Tongue (tissue), 1 donor: ENCODE measurements at regions not wholly inside any gene's neighbourhood (a gene's known extent, or its start where the extent isn't known, plus 50 kb on each side); places are given as distances from the start of the nearest gene placed in this dataset.

Experiments used
- DNase-seq: peaks from one replicate; pipeline ENCODE4 v3.0.0-alpha.2; 2015

GRCh38 chr6:147621263-147621662, 112.8 kb downstream of the SAMD5 start:
- peak; percentile 83 for DNase-seq

DNA sequence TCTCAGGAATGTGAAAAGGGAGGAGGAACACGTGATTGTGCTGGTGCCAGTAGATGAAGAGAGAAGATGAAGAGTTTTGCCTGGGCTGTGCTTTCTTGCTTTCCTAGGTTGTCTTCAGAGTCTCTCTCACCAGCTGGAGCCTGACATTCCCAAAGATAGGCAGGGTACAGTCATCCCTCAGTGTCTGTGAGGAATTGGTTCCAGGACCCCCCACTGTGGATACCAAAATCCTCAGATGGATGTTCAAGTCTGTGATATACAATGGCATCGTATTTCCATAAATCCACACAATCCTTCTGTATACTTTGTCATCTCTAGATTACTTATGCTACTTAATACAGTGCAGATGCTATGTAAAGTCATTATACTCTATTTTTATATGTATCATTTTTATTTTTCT, 113.5 kb downstream of the SAMD5 start:
- DNase-seq: peak; percentile 8

DNA sequence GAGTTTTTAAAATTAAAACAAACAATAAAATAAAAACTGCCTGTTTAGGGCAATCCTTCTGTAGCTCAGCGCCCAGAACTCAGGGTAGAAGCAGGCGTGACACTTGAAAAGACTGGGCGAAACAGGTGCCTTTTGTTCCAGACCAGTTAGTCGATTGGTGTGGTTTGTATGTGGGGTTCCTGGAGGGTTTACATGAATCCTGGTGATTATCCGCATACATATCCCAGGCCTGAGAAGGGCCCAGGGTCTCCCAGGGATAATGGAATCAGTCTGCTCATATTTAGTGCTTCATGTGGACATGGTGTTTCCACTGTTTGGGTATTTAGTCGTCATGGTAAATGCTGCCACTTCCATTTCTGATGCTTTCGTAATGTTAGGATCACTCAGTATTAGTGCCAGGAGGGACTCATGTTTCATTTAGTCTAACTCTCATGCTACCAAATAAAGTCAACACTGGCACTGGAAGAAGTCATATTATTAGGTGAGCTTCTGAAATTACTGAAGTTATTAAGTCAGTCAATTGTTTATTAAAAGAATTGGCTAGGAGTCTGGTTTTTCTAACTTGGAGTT, 116.5 kb downstream of the SAMD5 start:
- DNase-seq: peak; percentile 74

- DNase-seq: no peak
Observed at GRCh38 chr6:147625946-147626345, 117.5 kb downstream of the SAMD5 start.

- DNase-seq: no peak
Observed at GRCh38 chr6:147627411-147627810, 118.9 kb downstream of the SAMD5 start.

GRCh38 chr6:147633191-147633590, 124.7 kb downstream of the SAMD5 start:
- no peak for DNase-seq

DNA sequence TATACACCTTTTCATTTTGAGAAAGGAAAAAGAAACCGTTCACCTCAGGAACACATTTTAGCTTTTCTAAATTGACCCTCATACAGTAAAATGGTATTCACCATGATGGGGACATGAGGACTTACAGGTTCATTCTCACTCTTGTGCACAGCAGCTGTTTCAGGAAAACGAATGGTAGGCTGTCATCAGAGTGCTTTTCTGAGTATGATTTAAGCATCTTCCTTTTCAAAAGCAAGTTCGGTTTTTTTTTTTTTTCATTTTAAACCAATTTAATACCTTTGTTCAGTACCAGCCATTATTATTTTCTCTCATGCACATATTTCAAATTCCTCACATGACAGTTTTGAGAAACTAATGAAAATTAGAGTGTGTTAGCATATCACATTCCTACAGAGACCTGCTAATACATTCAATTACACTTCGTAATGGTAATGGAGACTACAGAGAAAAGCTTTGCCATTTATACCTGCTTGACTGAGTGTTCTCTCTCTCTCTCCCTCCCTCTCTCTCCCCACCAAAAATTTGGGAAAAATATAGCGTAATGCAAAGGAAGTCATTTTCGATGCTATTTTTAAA, 129.2 kb downstream of the SAMD5 start:
- DNase-seq: no peak

- no peak for DNase-seq
Observed at GRCh38 chr6:147639279-147639678, 130.8 kb downstream of the SAMD5 start.

DNA sequence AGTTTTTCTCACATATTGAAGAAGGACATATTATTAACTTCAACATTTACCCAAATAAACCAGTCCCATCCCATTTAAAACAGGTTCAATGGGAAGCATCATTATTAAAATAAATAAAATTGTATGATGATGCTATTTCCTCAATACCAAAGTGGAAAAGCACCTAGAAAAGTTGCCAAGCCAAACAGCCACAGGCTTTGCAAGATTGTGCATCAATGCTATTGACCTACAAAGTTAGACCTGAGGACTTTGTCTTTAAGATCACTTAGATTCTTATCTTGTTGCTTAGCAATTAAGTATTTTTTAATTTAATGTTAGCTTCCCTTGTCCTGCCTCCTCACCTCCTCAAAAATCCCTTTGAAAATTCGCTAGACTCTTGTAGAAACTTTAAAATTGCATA, 132.1 kb downstream of the SAMD5 start:
- DNase-seq: no peak

DNA sequence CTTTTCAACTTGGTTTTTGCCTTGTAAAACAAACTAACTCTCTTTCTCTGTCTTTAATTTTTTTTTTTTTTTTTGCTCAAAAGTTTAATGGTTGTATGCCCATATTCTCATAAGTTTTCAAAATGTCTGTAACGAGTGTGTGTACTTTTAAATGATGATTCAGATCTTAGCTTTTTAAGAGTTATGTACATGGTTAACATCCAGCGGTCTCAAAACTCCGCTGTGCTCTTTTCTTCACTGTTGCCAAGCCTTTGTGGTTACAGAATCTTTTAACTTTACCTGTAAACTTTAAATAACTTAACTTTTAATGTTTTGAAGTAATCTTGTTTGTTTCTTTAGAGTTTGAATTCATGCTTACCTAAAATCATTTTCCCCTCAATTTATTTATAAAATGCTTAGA, 133.0 kb downstream of the SAMD5 start:
- DNase-seq: no peak

- DNase-seq: no peak
Observed at GRCh38 chr6:147642458-147642857, 134.0 kb downstream of the SAMD5 start.

- no peak for DNase-seq
Observed at GRCh38 chr6:147643341-147644200, 135.1 kb downstream of the SAMD5 start.

DNA sequence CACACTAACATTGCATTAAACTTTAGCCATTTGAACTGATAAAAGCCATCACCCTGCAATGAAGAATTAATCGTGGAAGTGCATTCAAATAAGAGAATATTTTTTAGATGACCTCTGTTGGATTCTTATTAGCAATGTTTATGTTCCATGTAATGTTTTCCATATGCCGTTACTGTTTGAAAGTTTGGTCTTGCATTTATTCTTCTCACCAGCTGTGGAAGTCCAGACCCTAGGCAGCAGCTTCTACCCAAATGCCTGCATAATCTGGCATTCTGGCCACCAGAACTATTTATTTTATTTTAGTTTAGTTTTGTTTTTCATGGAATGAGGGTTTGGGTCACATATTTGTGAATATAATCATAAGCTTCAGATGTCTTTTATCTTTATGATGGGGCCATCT, 140.4 kb downstream of the SAMD5 start:
- DNase-seq: peak; percentile 34

DNA sequence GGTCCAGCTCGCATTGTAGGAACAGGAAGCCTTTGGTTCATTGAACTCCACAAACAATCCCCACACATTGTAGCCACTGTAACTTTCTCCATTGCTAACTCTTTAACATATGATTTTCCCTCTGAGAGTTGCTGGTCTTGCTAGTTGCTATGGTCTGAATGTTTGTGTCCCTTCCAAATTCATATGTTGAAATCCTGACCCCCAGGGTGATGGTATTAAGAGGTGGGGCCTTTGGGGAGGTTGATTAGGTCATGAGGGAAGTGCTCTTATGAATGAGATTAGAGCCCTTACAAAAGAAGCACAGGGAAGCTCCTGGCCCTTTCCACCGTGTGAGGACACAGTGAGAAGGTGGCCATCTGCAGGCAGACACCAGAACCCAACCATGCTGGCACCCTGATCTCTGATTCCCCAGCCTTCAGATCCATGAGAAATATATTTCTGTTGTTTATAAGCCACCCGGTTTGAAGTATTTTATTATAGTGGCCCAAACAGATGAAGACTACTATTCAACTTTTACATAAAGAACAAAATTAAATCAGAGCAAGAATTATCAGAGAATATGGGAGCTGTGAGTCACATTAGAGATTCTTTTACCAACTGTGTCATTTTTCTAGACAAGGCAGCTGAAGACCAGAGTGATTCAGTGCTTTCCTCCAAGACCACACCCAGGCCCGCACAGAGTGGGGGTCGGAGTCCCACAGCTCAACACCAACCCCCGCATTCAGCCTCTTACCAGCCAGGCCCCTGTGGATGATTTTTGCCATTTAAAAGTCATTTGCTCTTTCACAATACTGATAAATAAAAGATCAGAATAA, 143.0 kb downstream of the SAMD5 start:
- DNase-seq: no peak

- DNase-seq: no peak
Observed at GRCh38 chr6:147653631-147654030, 145.1 kb downstream of the SAMD5 start.

DNA sequence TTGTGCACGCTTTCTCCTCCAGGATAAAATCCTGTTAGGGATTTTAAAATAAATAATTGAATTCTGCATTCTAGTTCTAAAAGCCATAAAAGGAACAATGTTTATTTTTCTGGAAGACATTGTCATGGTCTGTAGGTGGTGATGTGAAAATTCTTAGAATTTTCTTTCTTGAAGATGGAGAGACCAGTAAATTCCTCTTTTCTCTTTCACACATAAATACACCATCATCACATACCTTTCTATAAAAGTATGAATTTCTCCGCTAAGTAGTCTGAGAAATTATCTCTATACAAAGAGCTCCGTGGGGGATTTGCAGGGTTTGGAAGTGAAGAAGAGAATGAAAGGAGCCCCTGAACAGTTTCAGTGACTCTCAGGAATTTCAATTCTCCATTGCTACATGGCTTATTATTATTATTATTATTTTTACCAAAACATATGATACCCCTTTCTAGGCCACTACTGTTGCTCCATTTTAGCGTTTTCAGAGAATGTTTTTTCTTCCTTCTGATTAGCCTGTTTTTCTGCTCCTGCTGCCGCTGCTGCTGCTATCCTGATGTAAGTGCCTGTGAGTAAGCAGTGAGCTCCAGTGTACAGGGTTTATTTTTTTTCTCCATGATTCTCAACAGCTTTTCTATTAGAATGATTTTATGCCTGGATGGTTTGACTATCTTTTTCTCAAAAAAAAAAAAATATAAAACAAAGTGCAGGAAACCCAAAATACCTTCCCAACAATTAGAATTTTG, 145.8 kb downstream of the SAMD5 start:
- DNase-seq: no peak

DNA sequence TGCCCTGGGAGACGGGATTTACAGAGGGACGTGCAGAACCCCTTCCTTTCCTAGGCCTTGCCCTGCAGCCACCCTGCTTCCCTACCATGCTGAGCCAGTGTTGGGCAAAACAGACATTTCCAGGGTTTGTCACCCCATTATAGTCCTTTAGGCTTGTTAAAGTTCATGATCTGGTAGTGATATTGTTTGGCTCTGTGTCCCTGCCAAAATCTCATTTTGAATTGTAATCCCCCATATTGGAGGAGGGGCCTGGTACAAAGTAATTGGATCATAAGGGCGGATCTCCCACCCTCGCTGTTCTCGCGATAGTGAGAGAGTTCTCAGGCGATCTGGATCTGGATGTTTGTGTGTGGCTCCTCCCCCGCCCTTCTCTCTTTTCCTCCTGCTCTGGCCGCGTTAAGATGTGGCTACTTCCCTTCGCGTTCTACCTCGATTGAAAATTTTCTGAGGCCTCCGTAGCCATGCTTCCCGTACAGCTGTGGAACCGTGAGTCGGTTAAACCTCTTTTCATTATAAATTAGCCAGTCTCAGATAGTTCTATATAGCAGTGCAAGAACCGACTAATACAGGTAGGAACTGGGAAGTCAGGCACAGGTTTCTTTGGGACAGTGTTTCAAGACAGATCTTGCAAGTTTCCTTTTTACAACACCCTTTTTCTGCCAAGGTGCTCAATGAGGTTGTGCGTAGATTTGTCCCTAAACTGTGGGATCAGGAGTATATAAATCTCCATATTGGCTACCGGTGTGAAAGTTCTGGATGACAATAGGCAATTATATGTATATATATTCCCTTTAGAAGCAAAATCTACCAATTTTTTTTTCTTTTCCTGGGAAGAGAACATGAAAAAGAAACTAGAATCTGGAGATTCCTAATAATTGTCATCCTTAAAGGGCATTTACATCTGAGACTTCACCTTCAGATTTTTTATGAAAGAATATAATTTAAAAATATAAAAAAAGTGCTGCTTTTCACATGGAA, 152.1 kb downstream of the SAMD5 start:
- DNase-seq: no peak

GRCh38 chr6:147662646-147663045, 154.2 kb downstream of the SAMD5 start:
- DNase-seq: no peak

DNA sequence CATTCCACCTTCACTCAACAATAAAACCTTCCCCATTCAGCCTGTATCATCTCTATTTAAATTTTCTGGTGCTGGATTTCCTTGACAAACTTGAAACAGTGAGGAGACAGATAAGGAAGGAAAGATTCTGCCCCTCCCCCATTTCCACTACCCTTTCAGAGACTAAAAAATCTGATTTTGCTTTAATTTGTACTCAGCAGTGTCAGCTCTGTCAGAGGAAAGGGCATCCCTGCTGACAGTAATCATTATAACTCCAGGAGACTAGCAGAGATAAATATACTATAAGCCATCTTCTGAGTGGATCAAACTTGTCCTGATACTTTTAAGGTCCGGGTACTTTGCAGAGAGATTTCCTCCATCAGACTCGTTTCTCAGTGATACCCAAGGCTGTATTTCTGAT, 155.6 kb downstream of the SAMD5 start:
- no peak for DNase-seq

- peak; percentile 27 for DNase-seq
Observed at GRCh38 chr6:147666255-147666654, 157.8 kb downstream of the SAMD5 start.

GRCh38 chr6:147667082-147667481, 158.6 kb downstream of the SAMD5 start:
- DNase-seq: no peak
